Chondrocyte (in vitro differentiated cells): ENCODE measurements at regions not wholly inside any gene's neighbourhood (a gene's known extent, or its start where the extent isn't known, plus 50 kb on each side); places are given as distances from the start of the nearest gene placed in this dataset.

Experiments
- DNase-seq: peaks from one replicate; pipeline ENCODE4 v3.0.0; 2021; ENCODE audit warnings: mixed read lengths, low spot score
- H3K27ac Mint-ChIP-seq: one replicate; pipeline ENCODE4 v1.8.0; 2021; ENCODE audit warnings: mild to moderate bottlenecking, moderate library complexity, mixed read lengths; ENCODE audit not compliant: unreplicated experiment
- H3K27me3 Mint-ChIP-seq: 2 replicates; pipeline ENCODE4 v1.8.0; 2021; ENCODE audit warnings: low read depth, mixed read lengths
- H3K36me3 Mint-ChIP-seq: 2 replicates; pipeline ENCODE4 v1.8.0; 2021; ENCODE audit warnings: low read depth, mixed read lengths
- H3K4me1 Mint-ChIP-seq: 2 replicates; pipeline ENCODE4 v1.8.0; 2021; ENCODE audit warnings: low read depth, mild to moderate bottlenecking, mixed read lengths
- H3K4me3 Mint-ChIP-seq: one replicate; pipeline ENCODE4 v1.8.0; 2021; ENCODE audit warnings: mild to moderate bottlenecking, moderate library complexity, mixed read lengths; ENCODE audit not compliant: unreplicated experiment
- H3K9me3 Mint-ChIP-seq: 2 replicates; pipeline ENCODE4 v1.8.0; 2021; ENCODE audit warnings: low read depth, mixed read lengths
- TF ChIP-seq, protein P1 (sequence below): fragments of 200-600 bp; sonication (generic); IDR thresholded peaks from 2 replicates; pipeline ENCODE4 v1.5.0; 2021; ENCODE audit warnings: antibody characterized with exemption, mild to moderate bottlenecking, moderate library complexity

DNA sequence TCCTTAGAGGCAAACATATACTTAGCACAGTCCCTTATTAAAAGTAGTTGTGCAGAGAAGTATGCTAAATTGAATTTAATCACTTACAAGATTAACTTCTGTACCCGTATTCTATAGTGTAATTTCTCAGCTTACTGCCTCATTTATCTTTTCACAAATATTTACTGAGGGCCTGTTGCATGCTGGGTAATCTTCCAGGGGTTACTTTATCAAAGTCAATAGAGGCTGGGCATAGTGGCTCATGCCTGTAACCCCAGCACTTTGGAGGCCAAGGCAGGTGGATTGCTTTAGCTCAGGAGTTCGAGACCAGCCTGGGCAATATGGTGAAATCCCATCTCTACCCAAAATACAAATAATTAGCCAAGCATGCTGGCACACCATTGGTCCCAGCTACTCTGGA lies 111.7 kb upstream of the RAB27B start:
- H3K27ac Mint-ChIP-seq = no peak overlapping the region

DNA sequence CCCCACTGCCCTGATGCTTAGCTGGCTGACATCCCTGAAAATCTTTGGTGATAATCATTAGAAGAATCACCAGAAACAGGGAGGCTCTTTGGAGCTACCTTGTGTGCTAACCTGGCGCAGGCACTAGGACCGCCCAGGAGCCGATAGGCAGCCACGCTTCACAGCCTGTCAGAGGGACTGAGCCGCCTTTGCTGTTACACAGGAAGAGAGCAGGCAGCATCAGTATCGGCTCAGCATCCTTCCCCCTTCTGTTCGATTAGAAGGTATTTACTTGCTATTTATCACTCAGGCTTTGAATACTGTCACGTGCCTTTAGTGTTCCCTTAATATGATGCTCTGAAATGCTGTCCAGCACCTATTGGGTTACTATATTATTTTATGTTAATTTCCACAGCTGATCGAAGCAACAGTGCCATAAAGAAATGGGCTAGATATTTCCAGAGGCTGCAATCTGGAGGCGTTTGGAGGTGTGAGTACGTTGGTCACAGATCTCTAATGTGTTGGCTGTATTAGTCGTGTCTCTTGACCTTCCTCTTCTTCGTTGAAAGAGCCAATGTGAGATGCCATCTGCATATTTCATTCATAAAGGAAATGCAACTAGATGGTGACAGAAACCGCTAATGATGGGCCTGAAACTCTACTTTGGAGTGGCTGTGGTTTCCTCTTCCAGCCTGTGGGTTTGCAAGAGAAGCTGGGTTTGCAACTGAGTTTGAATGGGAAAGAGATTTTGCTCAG lies 110.4 kb upstream of the RAB27B start:
- no peak overlapping the region for H3K27ac Mint-ChIP-seq
- H3K36me3 Mint-ChIP-seq = no peaks in the 10 kb centered on the region
- H3K9me3 Mint-ChIP-seq = no peaks in the 10 kb centered on the region
- H3K4me1 Mint-ChIP-seq = peaks cover 11% of the 10 kb centered on the region
- peaks cover 4% of the 10 kb centered on the region for H3K27me3 Mint-ChIP-seq
- TF ChIP-seq, protein P1, sequence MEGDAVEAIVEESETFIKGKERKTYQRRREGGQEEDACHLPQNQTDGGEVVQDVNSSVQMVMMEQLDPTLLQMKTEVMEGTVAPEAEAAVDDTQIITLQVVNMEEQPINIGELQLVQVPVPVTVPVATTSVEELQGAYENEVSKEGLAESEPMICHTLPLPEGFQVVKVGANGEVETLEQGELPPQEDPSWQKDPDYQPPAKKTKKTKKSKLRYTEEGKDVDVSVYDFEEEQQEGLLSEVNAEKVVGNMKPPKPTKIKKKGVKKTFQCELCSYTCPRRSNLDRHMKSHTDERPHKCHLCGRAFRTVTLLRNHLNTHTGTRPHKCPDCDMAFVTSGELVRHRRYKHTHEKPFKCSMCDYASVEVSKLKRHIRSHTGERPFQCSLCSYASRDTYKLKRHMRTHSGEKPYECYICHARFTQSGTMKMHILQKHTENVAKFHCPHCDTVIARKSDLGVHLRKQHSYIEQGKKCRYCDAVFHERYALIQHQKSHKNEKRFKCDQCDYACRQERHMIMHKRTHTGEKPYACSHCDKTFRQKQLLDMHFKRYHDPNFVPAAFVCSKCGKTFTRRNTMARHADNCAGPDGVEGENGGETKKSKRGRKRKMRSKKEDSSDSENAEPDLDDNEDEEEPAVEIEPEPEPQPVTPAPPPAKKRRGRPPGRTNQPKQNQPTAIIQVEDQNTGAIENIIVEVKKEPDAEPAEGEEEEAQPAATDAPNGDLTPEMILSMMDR = no peak
- no peak overlapping the region for H3K4me3 Mint-ChIP-seq
- no peak for DNase-seq

More for the DNA sequence above, 111.7 kb upstream of the RAB27B start:
- Mint-ChIP-seq H3K27me3 (peaks cover 4% of the 10 kb centered on the region), H3K9me3 (no peaks in the 10 kb centered on the region), H3K4me3 (no peak overlapping the region), H3K36me3 (no peaks in the 10 kb centered on the region), H3K4me1 (peaks cover 23% of the 10 kb centered on the region)
- TF ChIP-seq, protein P1 = no peak
- no peak for DNase-seq

DNA sequence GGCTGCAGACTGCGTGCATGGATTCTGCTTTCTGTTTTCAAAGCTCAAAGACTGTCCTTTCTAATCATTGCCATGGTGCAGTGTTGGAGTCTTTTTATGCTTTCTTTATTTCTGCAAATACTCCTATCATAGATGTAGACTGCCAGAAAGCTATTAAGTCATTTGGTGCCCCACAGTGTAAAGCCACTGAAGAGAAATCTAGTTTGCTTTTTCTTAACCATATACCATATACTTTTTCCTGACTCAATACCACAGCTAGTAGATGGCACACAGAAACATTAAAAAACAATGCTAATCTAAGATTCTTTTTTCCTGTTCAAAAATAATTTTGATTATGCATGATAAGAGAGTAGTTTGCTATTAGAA lies 109.9 kb upstream of the RAB27B start:
- Mint-ChIP-seq H3K27me3 (peaks cover 4% of the 10 kb centered on the region), H3K36me3 (no peaks in the 10 kb centered on the region), H3K4me1 (peaks cover 8% of the 10 kb centered on the region), H3K27ac (no peak overlapping the region), H3K9me3 (no peaks in the 10 kb centered on the region), H3K4me3 (no peak overlapping the region)
- DNase-seq = no peak
- TF ChIP-seq, protein P1 = no peak

DNA sequence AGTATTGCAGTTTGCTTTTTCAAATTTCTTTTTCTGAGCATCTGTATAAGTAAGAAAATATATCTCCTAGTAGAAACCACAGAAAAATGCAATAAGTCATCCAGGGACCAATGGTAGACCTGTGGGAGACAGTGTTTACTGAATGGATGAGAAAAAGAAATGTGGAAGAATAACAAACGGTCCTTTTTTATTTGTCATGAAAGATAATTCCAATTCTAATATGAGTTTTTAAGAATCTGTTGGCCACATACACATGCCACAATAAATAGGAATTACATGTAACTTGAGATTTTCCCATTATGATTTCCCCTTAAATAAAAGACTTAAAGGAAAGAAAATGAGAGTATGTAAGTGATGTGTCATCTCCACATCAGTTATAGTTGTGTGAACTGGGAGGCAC lies 107.7 kb upstream of the RAB27B start:
- Mint-ChIP-seq H3K4me1 (peaks cover 8% of the 10 kb centered on the region), H3K36me3 (no peaks in the 10 kb centered on the region), H3K27ac (no peak overlapping the region), H3K4me3 (no peak overlapping the region), H3K9me3 (no peaks in the 10 kb centered on the region), H3K27me3 (peaks cover 4% of the 10 kb centered on the region)
- TF ChIP-seq, protein P1 = no peak
- no peak for DNase-seq

DNA sequence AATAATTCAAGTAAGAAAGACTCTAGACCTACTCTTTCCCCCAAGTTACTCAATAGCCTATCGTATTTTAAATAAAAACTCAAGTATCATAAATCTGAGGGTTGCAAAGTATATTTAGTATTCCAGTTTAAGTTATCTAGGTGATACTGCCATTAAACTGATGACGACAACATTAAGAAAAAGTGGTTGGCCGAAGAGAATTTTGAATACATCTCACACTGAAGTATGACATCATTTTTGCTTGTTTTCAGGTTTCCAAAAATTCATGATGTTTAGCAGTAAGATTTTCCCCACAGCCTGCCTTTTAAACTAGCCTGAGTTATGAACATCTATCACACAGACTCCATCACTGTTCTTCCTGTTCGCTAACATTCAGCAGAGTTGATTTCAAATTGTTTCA lies 102.1 kb upstream of the RAB27B start:
- no peak overlapping the region for H3K27ac Mint-ChIP-seq
- no peaks in the 10 kb centered on the region for H3K9me3 Mint-ChIP-seq

More for the DNA sequence above, 102.1 kb upstream of the RAB27B start:
- no peak for DNase-seq
- TF ChIP-seq, protein P1 = no peak
- H3K36me3 Mint-ChIP-seq = no peaks in the 10 kb centered on the region
- H3K4me1 Mint-ChIP-seq = no peaks in the 10 kb centered on the region
- H3K4me3 Mint-ChIP-seq = no peak overlapping the region
- no peaks in the 10 kb centered on the region for H3K27me3 Mint-ChIP-seq
